Mucosa of descending colon (tissue), 3 donors: ENCODE measurements at regions not wholly inside any gene's neighbourhood (a gene's known extent, or its start where the extent isn't known, plus 50 kb on each side); places are given as distances from the start of the nearest gene placed in this dataset.

Experiments used
- ATAC-seq: fragments of 200-7000 bp; cut with Tn5 transposase; one replicate; pipeline ENCODE4 v1.9.1; 2020; ENCODE audit warnings: mild to moderate bottlenecking, moderate library complexity
- DNase-seq, 3 donors: peaks; one replicate each; pipeline ENCODE4 v3.0.0-alpha.2; 2020
- H3K36me3 ChIP-seq: fragments of 200-600 bp; one replicate; pipeline ENCODE4 v1.8.0; 2021; ENCODE audit warnings: low read depth, mild to moderate bottlenecking
- H3K4me1 ChIP-seq: fragments of 200-600 bp; one replicate; pipeline ENCODE4 v1.8.0; 2021; ENCODE audit warnings: low read depth, mild to moderate bottlenecking
- H3K4me3 ChIP-seq: fragments of 200-600 bp; one replicate; pipeline ENCODE4 v1.8.0; 2021; ENCODE audit warnings: mild to moderate bottlenecking
- H3K9me3 ChIP-seq: fragments of 200-600 bp; one replicate; pipeline ENCODE4 v1.8.0; 2021; ENCODE audit warnings: mild to moderate bottlenecking
- CTCF ChIP-seq: fragments of 200-600 bp; IDR thresholded peaks from one replicate; pipeline ENCODE4 v1.8.0; 2022; ENCODE audit warnings: antibody characterized with exemption, mild to moderate bottlenecking
- intact Hi-C, 2 donors: fragments of 100-400 bp; cut with DNase I in 1 of 2; cut with micrococcal nuclease in 1 of 2; formaldehyde crosslinking; loops; one replicate each; pipeline versions ENCODE4 v1.11.0 to v1.11.1; 2022; cut with DNase I, micrococcal nuclease
- donor health status: DM: no; HTN: no; CAD: no; lungs with moderate emphysema.
- donor health status: DM: no; HTN: no; CAD: no.
- donor health status: DM: no; HTN: yes; CAD: no.

- H3K36me3 ChIP-seq = no peaks in the 10 kb centered on the region
- no peak for ATAC-seq
- no peaks in the 10 kb centered on the region for H3K4me1 ChIP-seq
- intact Hi-C loops = no loop called here
- DNase-seq = no peak
- TF ChIP-seq CTCF = no peak
- no peaks in the 10 kb centered on the region for H3K9me3 ChIP-seq
- H3K4me3 ChIP-seq = no peak overlapping the region
These were observed 587.2 kb downstream of the BRD1 start for GRCh38 chr22:49240472-49240871.

GRCh38 chr22:49240016-49240380 is 587.7 kb downstream of the BRD1 start:
- no peaks in the 10 kb centered on the region for H3K4me1 ChIP-seq
- no peak overlapping the region for H3K4me3 ChIP-seq
- H3K36me3 ChIP-seq = no peaks in the 10 kb centered on the region
- intact Hi-C loops = no loop called here
- DNase-seq (no peak), ATAC-seq (no peak)
- TF ChIP-seq CTCF = no peak
- no peaks in the 10 kb centered on the region for H3K9me3 ChIP-seq

- no peak for ATAC-seq
These were observed 588.2 kb downstream of the BRD1 start for GRCh38 chr22:49239264-49240015.

GRCh38 chr22:49238181-49239141 is 589.2 kb downstream of the BRD1 start:
- no peaks in the 10 kb centered on the region for H3K36me3 ChIP-seq
- H3K9me3 ChIP-seq = no peaks in the 10 kb centered on the region
- intact Hi-C loops = no loop called here
- ATAC-seq = no peak
- TF ChIP-seq CTCF = no peak
- H3K4me3 ChIP-seq = no peak overlapping the region
- no peaks in the 10 kb centered on the region for H3K4me1 ChIP-seq
- DNase-seq = peak in 1 of 3 donors; percentile 22

More at GRCh38 chr22:49239264-49240015, 588.2 kb downstream of the BRD1 start:
- Histone ChIP-seq H3K4me3 (no peak overlapping the region), H3K4me1 (no peaks in the 10 kb centered on the region), H3K36me3 (no peaks in the 10 kb centered on the region), H3K9me3 (no peaks in the 10 kb centered on the region)
- DNase-seq = no peak
- intact Hi-C loops = no loop called here
- no peak for TF ChIP-seq CTCF

GRCh38 chr22:49237703-49238102 is 590.0 kb downstream of the BRD1 start:
- peak in 1 of 3 donors; percentile 24 for DNase-seq

More at GRCh38 chr22:49237703-49238102, 590.0 kb downstream of the BRD1 start:
- TF ChIP-seq CTCF = no peak
- Histone ChIP-seq H3K9me3 (no peaks in the 10 kb centered on the region), H3K4me1 (no peaks in the 10 kb centered on the region), H3K4me3 (no peak overlapping the region), H3K36me3 (no peaks in the 10 kb centered on the region)
- ATAC-seq = no peak
- intact Hi-C loops = no loop called here
